Mucosa of gallbladder (tissue), 1 donor: ENCODE measurements at regions not wholly inside any gene's neighbourhood (a gene's known extent, or its start where the extent isn't known, plus 50 kb on each side); places are given as distances from the start of the nearest gene placed in this dataset.

ENCODE experiments used
- DNase-seq: peaks from one replicate; pipeline ENCODE4 v3.0.0-alpha.2; 2020; ENCODE audit warnings: low spot score
- donor health status: DM: no; HTN: no; CAD: no.

DNA sequence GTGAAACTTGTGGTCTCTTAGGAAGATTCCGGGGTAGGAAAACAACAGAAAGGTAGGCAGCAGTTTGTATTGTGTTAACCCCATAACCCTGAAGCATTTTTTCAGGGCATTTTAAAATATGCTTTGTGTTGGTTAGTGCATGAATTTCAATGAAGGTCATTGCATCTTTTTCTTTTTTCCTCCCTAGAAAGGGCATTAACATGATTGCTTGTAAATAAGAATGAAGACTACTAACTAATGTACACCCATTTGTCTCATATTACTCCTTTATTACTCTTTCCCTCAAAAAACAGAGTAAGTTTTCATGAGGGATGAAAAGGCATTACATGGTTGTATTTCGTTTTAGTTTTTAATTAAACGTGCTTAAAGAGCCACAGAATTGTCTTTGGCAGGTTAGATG, 141.4 kb downstream of the OGFRL1 start:
- DNase-seq: no peak

GRCh38 chr6:71433441-71433840, 144.8 kb downstream of the OGFRL1 start:
- no peak for DNase-seq

- no peak for DNase-seq
Measured at GRCh38 chr6:71444222-71444621, 155.6 kb downstream of the OGFRL1 start.

DNA sequence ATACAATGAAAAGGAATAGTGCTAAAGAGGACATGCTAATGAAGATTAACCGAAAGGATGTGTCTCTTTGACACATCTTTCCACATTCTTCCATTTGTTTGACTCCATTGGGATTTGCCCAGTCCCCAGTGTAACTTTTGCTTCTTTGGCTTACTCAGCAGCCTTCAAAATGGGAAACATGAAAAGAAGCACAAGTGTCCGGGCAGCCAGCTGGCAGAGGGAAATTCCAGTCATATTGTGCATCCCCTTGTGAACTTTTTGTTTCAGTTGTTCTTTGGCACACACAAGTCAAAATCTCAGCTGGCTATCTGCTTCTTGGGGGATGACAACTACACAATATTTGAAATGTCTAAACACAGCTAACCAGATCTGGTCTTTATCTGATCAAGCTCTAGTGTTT, 157.4 kb downstream of the OGFRL1 start:
- DNase-seq: no peak

DNA sequence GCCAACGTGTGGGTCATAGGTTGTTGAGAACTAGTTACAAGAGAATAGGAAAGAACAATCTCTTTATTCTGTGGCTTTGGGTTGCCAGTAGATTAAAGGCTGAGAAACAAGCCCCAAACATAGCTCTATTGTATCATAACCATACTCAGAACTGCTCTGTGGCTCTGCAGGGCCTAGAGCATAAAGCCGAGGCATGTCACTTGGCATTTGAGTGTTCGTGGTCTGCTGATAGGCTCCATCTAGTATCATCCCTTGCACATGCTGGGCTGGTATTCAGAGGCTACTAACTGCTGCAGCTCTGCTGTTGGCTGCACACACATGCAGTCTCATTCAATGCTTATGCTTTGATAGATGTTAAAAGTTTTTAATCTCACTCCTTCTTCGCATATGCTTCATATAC, 157.9 kb downstream of the OGFRL1 start:
- no peak for DNase-seq

DNA sequence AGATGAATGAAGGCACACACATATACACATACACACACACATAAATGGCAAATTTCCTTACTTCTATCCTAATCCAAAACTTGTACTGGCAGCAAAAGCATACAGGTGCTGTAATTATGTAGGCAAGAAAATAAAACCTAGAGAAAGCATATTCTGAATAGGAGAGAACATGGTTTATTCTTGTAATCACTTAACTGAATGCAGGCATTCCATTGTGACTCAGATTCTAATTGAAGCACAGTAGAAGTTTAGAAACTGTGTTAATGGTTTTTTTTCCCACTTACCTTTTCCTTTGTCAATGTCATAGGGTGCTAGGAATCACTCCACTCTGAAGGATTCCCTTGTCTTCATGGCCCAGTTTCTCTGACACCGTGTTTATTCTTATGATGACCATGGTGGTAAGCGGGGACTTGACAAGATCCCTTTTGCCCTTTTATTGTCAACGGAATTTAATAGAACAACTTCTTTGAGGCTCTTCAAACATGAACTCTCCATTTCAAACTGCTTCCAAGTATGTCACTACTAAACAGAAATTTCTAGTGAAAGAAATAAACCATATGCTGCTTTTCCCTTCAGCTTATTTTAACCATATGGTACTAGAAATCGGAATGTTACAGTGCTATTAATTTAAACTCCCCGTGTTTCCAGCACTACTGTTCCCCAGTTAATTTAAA, 164.2 kb downstream of the OGFRL1 start:
- DNase-seq: no peak

DNA sequence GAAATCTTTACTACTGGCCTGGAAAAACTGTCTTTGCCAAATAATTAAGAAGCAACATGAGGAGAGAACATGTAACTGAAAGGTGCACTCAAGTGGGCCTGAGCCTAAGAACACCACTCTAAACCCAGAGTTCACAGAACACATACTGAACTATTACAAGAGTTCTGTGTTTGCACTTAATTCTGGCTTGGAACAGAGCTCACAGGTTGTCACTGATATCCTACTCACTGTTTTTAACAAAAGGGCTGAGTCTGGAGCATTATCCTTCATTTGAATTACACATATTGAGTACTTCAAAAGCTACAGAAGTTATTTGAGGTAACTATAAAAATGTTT, 164.7 kb downstream of the OGFRL1 start:
- no peak for DNase-seq

- no peak for DNase-seq
Measured at GRCh38 chr6:71454056-71454455, 165.4 kb downstream of the OGFRL1 start.

GRCh38 chr6:71457929-71458328, 169.3 kb downstream of the OGFRL1 start:
- no peak for DNase-seq

DNA sequence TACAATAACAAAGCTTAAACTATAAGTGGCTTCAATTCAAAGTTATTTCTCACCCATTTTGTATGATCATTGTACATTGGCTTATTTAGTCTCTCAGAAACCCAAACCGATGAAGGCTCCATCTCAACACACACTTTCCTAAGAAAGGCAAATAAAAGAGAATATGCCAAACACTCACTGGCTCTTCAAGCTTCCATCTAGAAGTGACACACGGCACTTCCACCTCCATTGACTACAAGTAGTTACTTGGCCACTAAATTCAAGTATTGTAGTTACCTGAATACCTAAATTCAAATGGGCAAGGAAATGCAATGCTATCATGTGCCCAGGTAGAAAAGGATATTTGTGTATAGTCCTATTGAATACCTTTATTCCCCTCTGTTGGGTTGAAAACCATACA, 170.6 kb downstream of the OGFRL1 start:
- DNase-seq: no peak

GRCh38 chr6:71460933-71461332, 172.3 kb downstream of the OGFRL1 start:
- no peak for DNase-seq

GRCh38 chr6:71463061-71463460, 174.4 kb downstream of the OGFRL1 start:
- DNase-seq: no peak

DNA sequence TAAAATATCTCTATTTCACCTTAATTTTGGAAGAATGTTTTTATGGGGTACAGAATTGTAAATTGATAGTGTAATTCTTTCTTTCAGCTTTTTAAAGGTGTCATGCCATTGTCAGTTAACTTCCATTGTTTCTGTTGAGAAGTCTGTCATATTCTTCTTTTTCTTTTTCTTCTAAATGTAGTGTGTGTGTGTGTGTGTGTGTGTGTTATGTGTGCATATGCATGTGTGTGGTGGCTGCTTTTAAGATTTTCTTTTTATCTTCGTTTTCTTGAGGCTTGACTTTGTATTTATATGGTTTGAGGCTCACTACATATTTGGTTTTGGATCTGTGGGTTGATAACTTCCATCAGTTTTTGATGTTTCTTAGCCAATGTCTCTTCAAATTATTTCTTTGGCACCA, 176.5 kb downstream of the OGFRL1 start:
- DNase-seq: no peak

- DNase-seq: no peak
Measured at GRCh38 chr6:71466362-71466761, 177.8 kb downstream of the OGFRL1 start.

- DNase-seq: no peak
Measured at GRCh38 chr6:71468038-71468437, 179.4 kb downstream of the OGFRL1 start.

DNA sequence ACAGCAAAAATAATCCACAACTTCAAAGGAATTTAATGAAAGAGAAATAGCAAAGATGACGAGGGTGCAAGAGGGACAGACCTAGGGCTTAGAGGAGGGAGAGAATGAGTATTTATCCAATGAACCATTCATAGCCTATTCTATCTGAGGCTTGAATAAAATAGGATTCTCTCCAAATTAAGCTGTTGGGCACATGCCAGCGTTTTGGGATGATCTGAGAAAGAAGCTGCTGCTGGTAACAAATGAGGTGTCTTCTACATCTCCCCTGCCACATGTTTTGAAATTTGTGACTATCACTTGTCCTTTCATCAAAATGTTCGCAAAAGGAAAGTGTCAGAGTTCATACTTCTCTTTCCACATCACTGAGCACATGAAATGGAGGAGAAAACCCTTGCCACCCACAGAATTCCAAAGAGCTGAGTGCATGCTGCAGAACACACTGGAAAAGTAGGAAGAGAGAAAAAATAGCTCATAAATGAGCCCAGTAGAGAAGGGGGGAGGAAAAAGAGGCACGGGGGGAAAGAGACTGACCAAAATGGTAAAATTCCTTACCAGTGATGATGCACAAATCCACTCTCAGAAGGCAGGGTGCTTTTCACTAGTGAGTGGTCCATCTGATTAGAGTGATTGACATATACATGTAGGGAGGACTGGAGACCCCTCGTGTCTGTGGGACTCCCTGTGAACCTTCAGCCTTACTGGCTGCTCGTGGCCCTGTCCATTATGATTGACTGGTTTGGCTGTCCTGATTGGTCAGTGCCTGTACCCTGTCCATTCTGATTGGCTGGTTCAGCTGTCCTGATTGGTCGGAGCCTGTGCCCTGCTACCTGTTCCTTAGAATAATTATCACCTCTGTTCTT, 180.5 kb downstream of the OGFRL1 start:
- no peak for DNase-seq

DNA sequence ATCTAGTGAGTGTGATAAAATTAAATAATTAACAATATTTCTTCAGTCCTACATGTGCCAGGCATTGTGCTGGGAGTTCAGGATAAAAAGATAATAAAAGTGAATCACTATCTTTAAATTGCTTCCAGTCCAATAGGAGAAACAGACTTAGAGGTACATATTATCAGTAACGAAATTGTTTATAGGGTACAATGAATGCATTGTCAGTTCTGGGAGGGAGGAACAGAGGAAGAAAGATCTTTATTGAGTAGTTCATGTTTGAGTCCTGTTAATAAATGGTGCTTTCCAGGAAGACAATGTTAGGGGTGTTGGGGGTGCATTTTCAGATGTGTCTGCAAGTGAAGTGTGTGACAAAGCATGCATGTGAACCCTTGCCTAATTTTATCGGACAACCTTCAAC, 183.1 kb downstream of the OGFRL1 start:
- no peak for DNase-seq

- DNase-seq: peak; percentile 24
Measured at GRCh38 chr6:71473926-71474325, 185.3 kb downstream of the OGFRL1 start.

DNA sequence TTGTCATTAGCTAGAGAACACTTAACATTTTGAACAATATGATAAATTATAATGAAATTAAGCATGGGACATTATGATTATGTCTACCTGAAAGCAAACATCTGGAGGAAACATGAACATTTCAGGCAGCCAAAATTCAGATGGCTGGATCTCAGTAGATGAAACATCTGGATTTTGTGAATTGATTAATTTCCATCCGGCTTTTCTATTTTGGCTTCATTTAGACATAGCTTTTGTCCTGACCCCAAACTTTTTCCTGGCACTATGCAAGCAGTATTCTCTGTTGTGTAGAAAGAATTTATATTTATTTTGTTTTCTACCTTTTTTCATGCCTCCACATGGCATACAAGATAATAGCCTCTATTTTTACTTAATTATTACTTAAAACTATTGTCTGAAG, 186.3 kb downstream of the OGFRL1 start:
- DNase-seq: no peak

- no peak for DNase-seq
Measured at GRCh38 chr6:71476371-71476770, 187.8 kb downstream of the OGFRL1 start.

GRCh38 chr6:71476872-71477271, 188.3 kb downstream of the OGFRL1 start:
- no peak for DNase-seq

GRCh38 chr6:71478834-71479541, 190.4 kb downstream of the OGFRL1 start:
- DNase-seq: no peak

DNA sequence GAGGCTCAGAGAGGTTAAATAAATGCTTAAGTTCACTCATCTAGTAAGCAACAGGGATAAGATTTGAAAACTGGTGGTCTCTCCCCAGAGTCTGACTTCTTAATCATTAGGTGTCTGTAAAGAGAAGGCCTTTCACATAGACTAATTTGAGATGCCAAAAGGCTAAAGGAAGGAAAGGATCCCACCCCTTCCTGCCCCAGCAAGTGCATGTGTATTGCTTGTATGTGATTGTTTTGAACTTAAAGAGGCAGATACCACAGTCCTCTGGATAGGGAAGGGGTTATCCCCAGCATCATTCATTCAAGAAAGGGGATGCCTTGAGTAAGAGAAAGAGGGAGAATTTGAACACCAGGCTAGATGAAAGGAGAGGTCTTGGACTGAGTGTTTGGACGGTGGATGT, 192.0 kb downstream of the OGFRL1 start:
- no peak for DNase-seq
